HUDEP-2 (cell line): ENCODE measurements at regions not wholly inside any gene's neighbourhood (a gene's known extent, or its start where the extent isn't known, plus 50 kb on each side); places are given as distances from the start of the nearest gene placed in this dataset.
A peak's percentile ranks its signal among the peaks of the same experiment; 100 is the strongest.
"Not testable (repeated sequence)": the region's sequence is repeated elsewhere in the genome, so short reads cannot be mapped to it uniquely, and the experiment has no call there.

Experiments
- DNase-seq, 76 experiments: peaks; one replicate each; lab custom pipeline; 2025; ENCODE audit not compliant: unreplicated experiment in 76 of 76; lab: John Stamatoyannopoulos, UW

GRCh38 chr14:22184157-22184829 lies 404.7 kb downstream of the DAD1 start:
- DNase-seq, result no peak

GRCh38 chr14:22180045-22180444 lies 409.0 kb downstream of the DAD1 start:
- no peak for DNase-seq

- DNase-seq, result no peak
These were observed 409.8 kb downstream of the DAD1 start for GRCh38 chr14:22179190-22179589.

- peak in 1 of 76 experiments; percentile 1 for DNase-seq
These were observed 410.6 kb downstream of the DAD1 start for GRCh38 chr14:22178333-22178839.

- DNase-seq, result peak in 3 of 76 experiments; percentile 5 to 24 (median 15)
These were observed 411.2 kb downstream of the DAD1 start for GRCh38 chr14:22177870-22178269.

GRCh38 chr14:22176957-22177356 lies 412.1 kb downstream of the DAD1 start:
- DNase-seq, result no peak

- not testable (repeated sequence) for DNase-seq
These were observed 413.8 kb downstream of the DAD1 start for GRCh38 chr14:22175278-22175558.

GRCh38 chr14:22174412-22175277 lies 414.4 kb downstream of the DAD1 start:
- no peak for DNase-seq

GRCh38 chr14:22168092-22168955 lies 420.7 kb downstream of the DAD1 start:
- no peak for DNase-seq

GRCh38 chr14:22164616-22165015 lies 424.4 kb downstream of the DAD1 start:
- DNase-seq, result no peak

- DNase-seq, result no peak
These were observed 426.0 kb downstream of the DAD1 start for GRCh38 chr14:22163051-22163450.

- no peak for DNase-seq
These were observed 429.1 kb downstream of the DAD1 start for GRCh38 chr14:22159957-22160356.

- DNase-seq, result no peak
These were observed 429.9 kb downstream of the DAD1 start for GRCh38 chr14:22159099-22159498.

- DNase-seq, result no peak
These were observed 430.5 kb downstream of the DAD1 start for GRCh38 chr14:22158560-22158959.

- DNase-seq, result no peak
These were observed 433.5 kb downstream of the DAD1 start for GRCh38 chr14:22155571-22155970.

- no peak for DNase-seq
These were observed 436.1 kb downstream of the DAD1 start for GRCh38 chr14:22152903-22153302.

GRCh38 chr14:22152161-22152870 lies 436.7 kb downstream of the DAD1 start:
- no peak for DNase-seq

GRCh38 chr14:22151121-22151520 lies 437.9 kb downstream of the DAD1 start:
- no peak for DNase-seq

- DNase-seq, result no peak
These were observed 440.0 kb downstream of the DAD1 start for GRCh38 chr14:22149058-22149457.

- DNase-seq, result no peak
These were observed 441.3 kb downstream of the DAD1 start for GRCh38 chr14:22147716-22148115.
